IPS DF 6.9 (cell line): ENCODE measurements at regions not wholly inside any gene's neighbourhood (a gene's known extent, or its start where the extent isn't known, plus 50 kb on each side); places are given as distances from the start of the nearest gene placed in this dataset.

Experiments used
- DNase-seq: peaks from one replicate; pipeline ENCODE4 v3.0.0-alpha.2; 2013; ENCODE audit warnings: low read depth, low spot score
- H3K27ac ChIP-seq: one replicate; pipeline ENCODE4 v1.5.1; 2013; ENCODE audit warnings: low read length, control low read depth
- H3K27me3 ChIP-seq: 2 replicates; pipeline ENCODE4 v1.6.1; 2013; ENCODE audit warnings: mild to moderate bottlenecking, low read length; ENCODE audit not compliant: control insufficient read depth, insufficient read depth
- H3K36me3 ChIP-seq: 2 replicates; pipeline ENCODE4 v1.6.1; 2013; ENCODE audit warnings: low read length; ENCODE audit not compliant: control insufficient read depth, insufficient read depth
- H3K4me1 ChIP-seq: 2 replicates; pipeline ENCODE4 v1.6.1; 2013; ENCODE audit warnings: low read length; ENCODE audit not compliant: control insufficient read depth, insufficient read depth
- H3K4me3 ChIP-seq: 2 replicates; pipeline ENCODE4 v1.5.1; 2013; ENCODE audit warnings: mild to moderate bottlenecking, low read length
- H3K9me3 ChIP-seq: 2 replicates; pipeline ENCODE4 v1.6.1; 2013; ENCODE audit warnings: low read length, inconsistent platforms; ENCODE audit not compliant: control insufficient read depth, insufficient read depth
- WGBS: extraction: QIAGEN DNeasy Blood & Tissue Kit; methylation state at CpG from one replicate; pipeline ENCODE4 v1.1.7; 2013; ENCODE audit warnings: mixed read lengths, missing lambda C conversion rate; ENCODE audit not compliant: insufficient read length, insufficient coverage; 5-methylcytosine and 5-hydroxymethylcytosine counted together

- WGBS = no CpG with 5 or more reads among the region's 20 CpGs
Observed at GRCh38 chr14:105839425-105840265, 313.3 kb downstream of the TMEM121 start.

GRCh38 chr14:105840266-105841021 is 314.1 kb downstream of the TMEM121 start:
- Histone ChIP-seq H3K4me3 (no peak overlapping the region), H3K4me1 (no peaks in the 10 kb centered on the region), H3K27me3 (no peaks in the 10 kb centered on the region), H3K27ac (no peak overlapping the region), H3K36me3 (no peaks in the 10 kb centered on the region), H3K9me3 (peaks cover 58% of the 10 kb centered on the region)
- WGBS = no CpG with 5 or more reads among the region's 32 CpGs
- DNase-seq = no peak

More at GRCh38 chr14:105839425-105840265, 313.3 kb downstream of the TMEM121 start:
- Histone ChIP-seq H3K9me3 (peaks cover 56% of the 10 kb centered on the region), H3K4me1 (no peaks in the 10 kb centered on the region), H3K27ac (no peak overlapping the region), H3K27me3 (no peaks in the 10 kb centered on the region), H3K36me3 (no peaks in the 10 kb centered on the region), H3K4me3 (no peak overlapping the region)
- DNase-seq = no peak

- Histone ChIP-seq H3K27ac (no peak overlapping the region), H3K4me3 (no peak overlapping the region), H3K27me3 (no peaks in the 10 kb centered on the region), H3K4me1 (no peaks in the 10 kb centered on the region), H3K36me3 (no peaks in the 10 kb centered on the region), H3K9me3 (peaks cover 56% of the 10 kb centered on the region)
- WGBS = no CpG with 5 or more reads among the region's 29 CpGs
- no peak for DNase-seq
Observed at GRCh38 chr14:105841022-105842009, 314.9 kb downstream of the TMEM121 start.

GRCh38 chr14:105842105-105842504 is 315.7 kb downstream of the TMEM121 start:
- Histone ChIP-seq H3K27ac (no peak overlapping the region), H3K36me3 (no peaks in the 10 kb centered on the region), H3K4me3 (no peak overlapping the region), H3K4me1 (no peaks in the 10 kb centered on the region), H3K27me3 (no peaks in the 10 kb centered on the region; the same call in 1 of the 2 replicates), H3K9me3 (peaks cover 56% of the 10 kb centered on the region)
- WGBS = no CpG with 5 or more reads among the region's 4 CpGs
- no peak for DNase-seq

- peaks cover 46% of the 10 kb centered on the region for H3K9me3 ChIP-seq
Observed at GRCh38 chr14:105843444-105844046, 317.2 kb downstream of the TMEM121 start.

GRCh38 chr14:105844047-105844630 is 317.8 kb downstream of the TMEM121 start:
- H3K27me3 ChIP-seq = no peaks in the 10 kb centered on the region; the same call in 1 of the 2 replicates
- H3K4me3 ChIP-seq = no peak overlapping the region
- no peaks in the 10 kb centered on the region for H3K4me1 ChIP-seq
- no peaks in the 10 kb centered on the region for H3K36me3 ChIP-seq
- WGBS = no CpG with 5 or more reads among the region's 16 CpGs
- no peak overlapping the region for H3K27ac ChIP-seq
- DNase-seq = no peak
- peaks cover 41% of the 10 kb centered on the region for H3K9me3 ChIP-seq

More at GRCh38 chr14:105843444-105844046, 317.2 kb downstream of the TMEM121 start:
- Histone ChIP-seq H3K4me1 (no peaks in the 10 kb centered on the region), H3K27ac (no peak overlapping the region), H3K4me3 (no peak overlapping the region), H3K36me3 (no peaks in the 10 kb centered on the region), H3K27me3 (no peaks in the 10 kb centered on the region; the same call in 1 of the 2 replicates)
- no peak for DNase-seq
- no CpG with 5 or more reads among the region's 13 CpGs for WGBS

GRCh38 chr14:105844810-105845724 is 318.7 kb downstream of the TMEM121 start:
- no peaks in the 10 kb centered on the region for H3K36me3 ChIP-seq
- no peaks in the 10 kb centered on the region for H3K4me1 ChIP-seq
- no peak overlapping the region for H3K4me3 ChIP-seq
- peaks cover 37% of the 10 kb centered on the region for H3K9me3 ChIP-seq
- WGBS = no CpG with 5 or more reads among the region's 18 CpGs
- no peaks in the 10 kb centered on the region; the same call in 1 of the 2 replicates for H3K27me3 ChIP-seq
- DNase-seq = no peak
- H3K27ac ChIP-seq = no peak overlapping the region

- H3K4me3 ChIP-seq = no peak overlapping the region
- no peak overlapping the region for H3K27ac ChIP-seq
- H3K4me1 ChIP-seq = no peaks in the 10 kb centered on the region
- DNase-seq = no peak
- H3K9me3 ChIP-seq = peaks cover 35% of the 10 kb centered on the region
- WGBS = no CpG with 5 or more reads among the region's 10 CpGs
- no peaks in the 10 kb centered on the region for H3K36me3 ChIP-seq
- no peaks in the 10 kb centered on the region; the same call in 1 of the 2 replicates for H3K27me3 ChIP-seq
Observed at GRCh38 chr14:105845725-105846309, 319.4 kb downstream of the TMEM121 start.
